Left lung (tissue), 4 donors: ENCODE measurements at regions not wholly inside any gene's neighbourhood (a gene's known extent, or its start where the extent isn't known, plus 50 kb on each side); places are given as distances from the start of the nearest gene placed in this dataset.

Experiments
- ATAC-seq: fragments of 200-7000 bp; cut with Tn5 transposase; one replicate; pipeline ENCODE4 v1.9.1; 2020; ENCODE audit warnings: moderate library complexity
- DNase-seq, 4 donors: peaks; one replicate each; pipeline ENCODE4 v3.0.0-alpha.2; 2013 to 2020
- H3K27ac ChIP-seq, 2 donors: fragments of 200-600 bp; sonication (generic) in 1 of 2; one replicate each; pipeline versions ENCODE4 v1.5.0 to v1.8.0; 2020 to 2021
- H3K27me3 ChIP-seq, 2 donors: fragments of 200-600 bp; sonication (generic) in 1 of 2; one replicate each; pipeline versions ENCODE4 v1.5.0 to v1.8.0; 2020 to 2021
- H3K36me3 ChIP-seq, 2 donors: fragments of 200-600 bp; sonication (generic) in 1 of 2; one replicate each; pipeline versions ENCODE4 v1.5.0 to v1.8.0; 2020 to 2021
- H3K4me1 ChIP-seq, 2 donors: fragments of 200-600 bp; one replicate each; pipeline ENCODE4 v1.8.0; 2021
- H3K4me3 ChIP-seq, 2 donors: fragments of 200-600 bp; sonication (generic) in 1 of 2; one replicate each; pipeline versions ENCODE4 v1.5.0 to v1.8.0; 2020 to 2021; ENCODE audit warnings: mild to moderate bottlenecking in 1 of 2
- H3K9me3 ChIP-seq, 2 donors: fragments of 200-600 bp; sonication (generic) in 1 of 2; one replicate each; pipeline versions ENCODE4 v1.5.0 to v1.8.0; 2020 to 2021
- intact Hi-C, 2 donors: fragments of 100-400 bp; cut with DNase I; formaldehyde crosslinking; loops; one replicate each; pipeline versions ENCODE4 v1.11.2 to v1.14.2; 2022
- TF ChIP-seq, protein P1 (sequence below), 2 donors: fragments of 200-600 bp; sonication (generic) in 1 of 2; IDR thresholded peaks; one replicate each; pipeline versions ENCODE4 v1.5.0 to v1.8.0; 2021; ENCODE audit warnings: antibody characterized with exemption in 2 of 2
- donor health status: DM: no; HTN: yes; CAD: no.
- donor health status: DM: no; HTN: no; CAD: no.

DNA sequence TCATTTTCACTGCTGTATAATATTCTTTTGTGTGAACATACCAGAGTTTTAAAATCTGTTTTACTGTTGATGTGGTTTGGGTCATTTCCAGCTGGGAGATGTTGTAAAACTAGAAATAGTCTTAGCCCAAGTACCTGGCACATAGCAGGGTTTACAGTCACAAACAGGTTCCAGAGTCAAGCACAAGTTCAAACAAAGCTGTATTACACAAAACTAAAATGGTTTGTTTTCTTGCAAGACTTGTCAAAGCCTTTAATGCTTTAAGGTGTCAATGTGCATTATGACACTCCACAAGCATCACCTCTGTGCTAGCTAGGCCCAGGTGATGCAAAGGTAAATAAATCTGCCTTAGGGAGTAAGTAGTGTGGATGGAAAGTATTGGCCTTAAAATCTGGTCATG lies 379.1 kb downstream of the MN1 start:
- Histone ChIP-seq H3K9me3 (peaks cover 0 to 4% of the 10 kb centered on the region in 2 donors), H3K36me3 (no peaks in the 10 kb centered on the region), H3K4me3 (no peak overlapping the region), H3K27me3 (peaks cover 0 to 16% of the 10 kb centered on the region in 2 donors), H3K27ac (no peak overlapping the region), H3K4me1 (peaks cover 10% of the 10 kb centered on the region in 2 donors)
- intact Hi-C loops, result no loop called here
- TF ChIP-seq, protein P1, sequence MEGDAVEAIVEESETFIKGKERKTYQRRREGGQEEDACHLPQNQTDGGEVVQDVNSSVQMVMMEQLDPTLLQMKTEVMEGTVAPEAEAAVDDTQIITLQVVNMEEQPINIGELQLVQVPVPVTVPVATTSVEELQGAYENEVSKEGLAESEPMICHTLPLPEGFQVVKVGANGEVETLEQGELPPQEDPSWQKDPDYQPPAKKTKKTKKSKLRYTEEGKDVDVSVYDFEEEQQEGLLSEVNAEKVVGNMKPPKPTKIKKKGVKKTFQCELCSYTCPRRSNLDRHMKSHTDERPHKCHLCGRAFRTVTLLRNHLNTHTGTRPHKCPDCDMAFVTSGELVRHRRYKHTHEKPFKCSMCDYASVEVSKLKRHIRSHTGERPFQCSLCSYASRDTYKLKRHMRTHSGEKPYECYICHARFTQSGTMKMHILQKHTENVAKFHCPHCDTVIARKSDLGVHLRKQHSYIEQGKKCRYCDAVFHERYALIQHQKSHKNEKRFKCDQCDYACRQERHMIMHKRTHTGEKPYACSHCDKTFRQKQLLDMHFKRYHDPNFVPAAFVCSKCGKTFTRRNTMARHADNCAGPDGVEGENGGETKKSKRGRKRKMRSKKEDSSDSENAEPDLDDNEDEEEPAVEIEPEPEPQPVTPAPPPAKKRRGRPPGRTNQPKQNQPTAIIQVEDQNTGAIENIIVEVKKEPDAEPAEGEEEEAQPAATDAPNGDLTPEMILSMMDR (IDR thresholded peaks at IDR 0.05), result no peak
- ATAC-seq (no peak), DNase-seq (no peak)

DNA sequence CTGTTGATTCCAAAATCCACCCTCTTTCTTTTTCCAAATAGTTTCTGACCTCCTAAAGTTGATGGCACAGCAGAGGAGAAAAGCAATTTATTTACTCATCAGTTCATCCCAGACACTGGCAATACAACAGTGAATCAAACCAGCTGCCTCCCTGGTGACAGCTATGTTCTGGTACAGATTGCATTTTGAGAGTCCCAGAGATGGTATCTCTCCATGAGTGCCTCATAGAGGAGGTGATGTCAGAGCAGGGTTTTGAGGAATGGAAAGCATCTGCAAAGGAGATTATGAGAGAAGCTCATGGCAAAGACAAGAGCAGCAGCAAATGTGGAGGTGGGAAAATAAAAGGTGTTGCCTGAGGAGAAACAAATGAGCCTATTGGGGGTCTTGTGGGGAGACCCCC lies 377.2 kb downstream of the MN1 start:
- TF ChIP-seq, protein P1 (IDR thresholded peaks at IDR 0.05), result no peak
- intact Hi-C loops, result no loop called here
- no peak overlapping the region for H3K27ac ChIP-seq
- no peak overlapping the region for H3K4me3 ChIP-seq
- peaks cover 10% of the 10 kb centered on the region in 2 donors for H3K4me1 ChIP-seq
- peaks cover 0 to 6% of the 10 kb centered on the region in 2 donors for H3K9me3 ChIP-seq
- H3K27me3 ChIP-seq, result peaks cover 0 to 21% of the 10 kb centered on the region in 2 donors
- no peak for ATAC-seq
- H3K36me3 ChIP-seq, result no peaks in the 10 kb centered on the region
- DNase-seq, result no peak

DNA sequence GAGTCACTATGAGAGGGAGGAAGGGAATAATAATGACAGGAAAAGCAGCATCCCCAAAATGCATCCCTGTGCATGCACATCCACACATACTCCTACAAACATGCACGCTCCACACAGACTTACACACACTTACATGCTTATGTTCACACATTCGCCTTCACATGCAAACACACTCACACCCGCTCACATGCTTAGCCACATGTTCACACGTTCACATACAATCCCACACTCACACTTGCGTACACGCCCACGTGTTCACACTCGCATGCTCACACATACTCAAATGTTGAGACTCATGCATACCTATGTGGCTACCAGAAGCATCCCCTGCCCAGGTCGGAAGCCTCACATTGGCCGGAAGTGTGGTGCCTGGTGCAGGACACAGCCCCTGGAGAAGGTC lies 372.1 kb downstream of the MN1 start:
- intact Hi-C loops, result no loop called here

DNA sequence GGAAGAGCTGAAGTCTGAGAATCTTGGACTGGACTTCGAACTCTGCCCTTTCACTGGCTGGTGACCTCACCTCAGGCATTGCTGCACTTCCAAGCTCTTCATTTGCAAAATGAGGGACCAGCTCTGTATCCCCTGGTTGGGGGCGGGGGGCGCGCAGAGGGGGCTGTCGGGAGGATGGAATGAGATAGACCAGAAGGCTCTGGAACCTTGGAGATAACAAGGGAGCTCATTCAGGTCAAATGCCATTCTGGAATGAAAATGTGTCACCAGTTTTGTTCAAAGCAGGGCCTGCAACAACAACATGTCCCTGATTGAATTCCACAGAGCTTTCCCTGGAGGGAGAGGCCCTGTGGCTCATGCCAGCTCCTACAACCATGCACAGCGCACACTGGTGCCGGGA lies 370.5 kb downstream of the MN1 start:
- Histone ChIP-seq H3K4me3 (no peak overlapping the region), H3K27me3 (peaks cover 0 to 22% of the 10 kb centered on the region in 2 donors), H3K9me3 (peaks cover 0 to 12% of the 10 kb centered on the region in 2 donors), H3K4me1 (no peaks in the 10 kb centered on the region), H3K36me3 (no peaks in the 10 kb centered on the region), H3K27ac (no peak overlapping the region)
- TF ChIP-seq, protein P1 (IDR thresholded peaks at IDR 0.05), result no peak
- ATAC-seq (no peak), DNase-seq (no peak)
- intact Hi-C loops, result no loop called here

More for the DNA sequence above, 372.1 kb downstream of the MN1 start:
- TF ChIP-seq, protein P1 (IDR thresholded peaks at IDR 0.05), result no peak
- Histone ChIP-seq H3K27me3 (peaks cover 0 to 17% of the 10 kb centered on the region in 2 donors), H3K27ac (no peak overlapping the region), H3K9me3 (peaks cover 0 to 12% of the 10 kb centered on the region in 2 donors), H3K4me3 (no peak overlapping the region), H3K36me3 (no peaks in the 10 kb centered on the region), H3K4me1 (no peaks in the 10 kb centered on the region)
- DNase-seq (no peak), ATAC-seq (no peak)

DNA sequence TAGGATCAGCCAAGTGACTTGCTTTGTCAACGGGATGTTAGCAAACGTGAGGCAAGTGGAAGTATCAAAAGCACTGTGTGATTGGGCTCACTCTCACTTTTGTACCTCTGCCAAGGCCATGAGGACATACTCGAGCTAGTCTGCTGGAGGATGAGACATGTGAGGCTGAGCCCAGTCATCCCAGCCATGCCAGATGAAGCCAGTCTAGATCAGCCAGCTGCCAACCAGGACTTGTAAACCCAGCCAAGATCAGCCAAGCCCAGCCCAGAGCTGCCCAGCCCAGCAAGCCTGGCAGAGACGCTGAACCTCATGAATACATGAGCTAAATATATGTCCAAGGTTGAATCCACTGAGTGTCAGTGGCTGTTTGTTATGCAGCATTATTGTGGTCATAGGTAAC lies 369.7 kb downstream of the MN1 start:
- H3K27ac ChIP-seq, result no peak overlapping the region
- no peak for DNase-seq
- no peaks in the 10 kb centered on the region for H3K4me1 ChIP-seq
- intact Hi-C loops, result no loop called here
- ATAC-seq, result no peak
- H3K9me3 ChIP-seq, result peaks cover 0 to 12% of the 10 kb centered on the region in 2 donors
- no peak overlapping the region for H3K4me3 ChIP-seq
- H3K27me3 ChIP-seq, result peaks cover 0 to 27% of the 10 kb centered on the region in 2 donors
- TF ChIP-seq, protein P1 (IDR thresholded peaks at IDR 0.05), result no peak
- no peaks in the 10 kb centered on the region for H3K36me3 ChIP-seq
